C4-2B (cell line): ENCODE measurements at regions not wholly inside any gene's neighbourhood (a gene's known extent, or its start where the extent isn't known, plus 50 kb on each side); places are given as distances from the start of the nearest gene placed in this dataset.
"Not testable (repeated sequence)": the region's sequence is repeated elsewhere in the genome, so short reads cannot be mapped to it uniquely, and the experiment has no call there.

Experiments
- H3K27ac ChIP-seq: fragments of 450-650 bp; 2 replicates; pipeline ENCODE4 v1.5.1; 2017
- ZFX ChIP-seq: fragments of 450-650 bp; IDR thresholded peaks from 2 replicates; pipeline ENCODE4 v1.6.1; 2017
- TF ChIP-seq, protein P1 (sequence below): fragments of 450-650 bp; conservative IDR thresholded peaks from 2 replicates; pipeline ENCODE4 v1.5.1; 2017; ENCODE audit warnings: mild to moderate bottlenecking

DNA sequence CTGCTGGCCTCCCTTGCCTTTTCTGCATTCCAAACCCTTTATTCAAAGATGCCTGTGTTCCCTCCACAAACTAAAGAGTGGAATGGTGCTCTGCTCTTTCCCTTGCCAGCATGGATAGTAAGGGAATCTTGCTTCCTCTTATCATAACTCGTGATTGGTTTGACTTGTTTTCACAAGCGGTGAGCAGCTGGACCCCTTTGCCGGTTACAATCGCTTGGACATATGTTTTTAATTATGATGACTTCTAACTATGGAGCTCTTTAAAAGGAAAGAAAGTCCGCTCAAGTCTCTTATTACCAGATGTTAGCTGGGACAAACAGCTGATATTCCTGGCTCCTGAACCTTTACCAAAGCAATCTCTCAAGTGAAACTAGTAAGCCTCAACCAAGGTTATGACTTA, 1094.7 kb downstream of the UQCRFS1 start:
- no peak for TF ChIP-seq ZFX
- TF ChIP-seq, protein P1, sequence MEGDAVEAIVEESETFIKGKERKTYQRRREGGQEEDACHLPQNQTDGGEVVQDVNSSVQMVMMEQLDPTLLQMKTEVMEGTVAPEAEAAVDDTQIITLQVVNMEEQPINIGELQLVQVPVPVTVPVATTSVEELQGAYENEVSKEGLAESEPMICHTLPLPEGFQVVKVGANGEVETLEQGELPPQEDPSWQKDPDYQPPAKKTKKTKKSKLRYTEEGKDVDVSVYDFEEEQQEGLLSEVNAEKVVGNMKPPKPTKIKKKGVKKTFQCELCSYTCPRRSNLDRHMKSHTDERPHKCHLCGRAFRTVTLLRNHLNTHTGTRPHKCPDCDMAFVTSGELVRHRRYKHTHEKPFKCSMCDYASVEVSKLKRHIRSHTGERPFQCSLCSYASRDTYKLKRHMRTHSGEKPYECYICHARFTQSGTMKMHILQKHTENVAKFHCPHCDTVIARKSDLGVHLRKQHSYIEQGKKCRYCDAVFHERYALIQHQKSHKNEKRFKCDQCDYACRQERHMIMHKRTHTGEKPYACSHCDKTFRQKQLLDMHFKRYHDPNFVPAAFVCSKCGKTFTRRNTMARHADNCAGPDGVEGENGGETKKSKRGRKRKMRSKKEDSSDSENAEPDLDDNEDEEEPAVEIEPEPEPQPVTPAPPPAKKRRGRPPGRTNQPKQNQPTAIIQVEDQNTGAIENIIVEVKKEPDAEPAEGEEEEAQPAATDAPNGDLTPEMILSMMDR = no peak

DNA sequence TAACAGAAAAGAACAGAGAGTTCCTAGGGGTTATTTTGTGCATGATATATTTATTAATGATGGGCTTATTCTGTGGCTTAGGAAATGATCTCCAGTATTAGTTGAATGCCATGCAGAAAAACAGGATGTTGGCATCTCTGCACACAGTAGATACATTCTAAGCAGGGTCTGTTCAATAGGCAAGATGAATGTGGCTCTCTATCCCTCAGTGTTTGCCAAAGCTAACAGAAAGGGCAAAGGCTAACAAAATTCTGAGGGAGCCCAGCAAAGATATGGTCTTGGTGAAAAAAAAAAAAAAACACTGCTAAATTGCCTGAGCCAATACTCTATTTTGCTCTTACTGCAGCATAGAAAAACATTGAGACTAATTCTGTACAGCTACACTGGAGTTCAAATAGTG, 1095.8 kb downstream of the UQCRFS1 start:
- TF ChIP-seq, protein P1 = no peak
- TF ChIP-seq ZFX = no peak
- H3K27ac ChIP-seq = no peak overlapping the region; the same call in 1 of the 2 replicates

More for the DNA sequence above, 1094.7 kb downstream of the UQCRFS1 start:
- H3K27ac ChIP-seq = no peak overlapping the region; the same call in 1 of the 2 replicates

DNA sequence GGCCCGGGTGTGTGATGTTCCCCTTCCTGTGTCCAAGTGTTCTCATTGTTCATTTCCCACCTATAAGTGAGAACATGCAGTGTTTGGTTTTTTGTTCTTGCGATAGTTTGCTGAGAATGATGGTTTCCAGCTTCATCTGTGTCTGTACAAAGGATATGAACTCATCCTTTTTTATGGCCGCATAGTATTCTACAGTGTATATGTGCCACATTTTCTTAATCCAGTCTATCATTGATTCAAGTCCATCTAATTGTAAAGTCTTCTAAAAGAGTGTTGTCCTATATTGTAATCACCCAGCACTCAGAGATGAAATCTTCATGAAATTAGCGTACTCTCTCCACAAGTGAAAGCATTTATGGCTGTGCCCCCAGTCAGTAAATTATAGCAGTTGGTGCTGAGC, 1096.6 kb downstream of the UQCRFS1 start:
- peak overlapping the region; percentile 38; the same call in 1 of the 2 replicates for H3K27ac ChIP-seq

DNA sequence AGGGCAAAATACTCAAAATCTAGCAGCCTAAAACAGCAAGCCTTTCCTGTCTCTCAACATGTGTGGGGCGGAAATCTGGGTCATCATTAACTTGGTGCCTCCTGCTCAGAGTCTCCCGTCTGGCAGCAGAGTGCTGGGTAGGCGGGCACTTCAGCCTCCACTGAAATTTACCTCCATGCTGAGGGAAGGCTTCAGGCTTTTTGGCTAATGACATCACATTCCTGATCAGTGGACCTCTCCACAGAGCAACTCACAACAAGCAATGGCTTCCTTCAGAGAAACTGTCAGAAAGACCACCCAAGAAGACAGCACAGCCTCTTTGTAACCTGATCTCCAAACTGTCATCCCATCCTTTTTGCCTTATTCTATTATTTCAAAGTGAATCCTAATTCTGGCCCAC, 1109.0 kb downstream of the UQCRFS1 start:
- H3K27ac ChIP-seq = no peak overlapping the region
- TF ChIP-seq, protein P1 = no peak
- TF ChIP-seq ZFX = no peak

DNA sequence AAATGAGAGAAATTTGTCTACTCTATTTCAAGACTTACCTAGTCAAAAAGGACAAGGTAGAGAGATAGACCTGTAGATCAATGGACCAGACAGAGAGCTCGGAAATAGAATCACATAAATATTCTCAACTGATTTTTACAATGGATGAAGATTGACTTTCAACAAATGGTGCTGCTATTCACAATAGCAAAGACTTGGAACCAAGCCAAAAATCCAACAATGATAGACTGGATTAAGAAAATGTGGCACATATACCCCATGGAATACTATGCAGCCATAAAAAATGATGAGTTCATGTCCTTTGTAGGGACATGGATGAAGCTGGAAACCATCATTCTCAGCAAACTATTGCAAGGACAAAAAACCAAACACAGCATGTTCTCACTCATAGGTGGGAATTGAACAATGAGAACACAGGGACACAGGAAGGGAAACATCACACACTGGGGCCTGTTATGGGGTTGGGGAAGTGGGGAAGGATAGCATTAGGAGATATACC, 1128.2 kb downstream of the UQCRFS1 start:
- H3K27ac ChIP-seq = not testable (repeated sequence)

DNA sequence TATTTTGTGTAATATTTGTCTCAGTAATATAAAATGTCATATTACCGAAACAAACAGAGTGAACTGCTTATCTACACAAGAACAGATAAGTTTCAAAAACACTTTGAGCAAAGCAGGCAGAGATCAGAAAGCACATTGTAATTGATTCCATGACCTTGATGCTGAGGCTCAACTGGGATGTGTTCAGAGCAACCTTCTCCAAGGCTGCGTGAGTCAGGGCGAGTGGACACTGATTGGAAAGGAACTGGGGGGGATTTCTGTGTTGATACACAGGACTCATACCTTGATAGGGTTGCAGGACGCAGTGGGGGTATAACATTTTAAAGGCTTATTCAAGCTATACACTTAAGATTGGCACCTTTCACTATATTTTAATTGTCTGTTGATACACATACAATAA, 1136.3 kb downstream of the UQCRFS1 start:
- no peak overlapping the region for H3K27ac ChIP-seq
- no peak for TF ChIP-seq ZFX
- TF ChIP-seq, protein P1 = no peak

DNA sequence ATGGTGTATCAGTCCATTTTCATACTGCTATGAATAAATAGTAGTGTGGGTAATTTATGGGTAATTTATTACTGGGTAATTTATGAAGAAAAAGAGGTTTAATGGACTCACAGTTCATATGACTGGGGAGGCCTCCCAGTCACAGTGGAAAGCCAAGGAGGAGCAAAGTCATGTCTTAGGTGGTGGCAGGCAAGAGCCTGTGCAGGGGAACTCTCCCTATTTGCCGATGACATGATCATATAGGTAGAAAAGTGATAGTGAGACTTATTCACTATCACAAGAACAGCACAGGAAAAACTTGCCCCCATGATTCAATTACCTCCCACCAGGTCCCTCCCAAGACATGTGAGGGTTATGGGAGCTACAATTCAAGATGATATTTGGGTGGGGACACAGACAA, 1137.7 kb downstream of the UQCRFS1 start:
- H3K27ac ChIP-seq = no peak overlapping the region
- TF ChIP-seq, protein P1 = no peak
- no peak for TF ChIP-seq ZFX

DNA sequence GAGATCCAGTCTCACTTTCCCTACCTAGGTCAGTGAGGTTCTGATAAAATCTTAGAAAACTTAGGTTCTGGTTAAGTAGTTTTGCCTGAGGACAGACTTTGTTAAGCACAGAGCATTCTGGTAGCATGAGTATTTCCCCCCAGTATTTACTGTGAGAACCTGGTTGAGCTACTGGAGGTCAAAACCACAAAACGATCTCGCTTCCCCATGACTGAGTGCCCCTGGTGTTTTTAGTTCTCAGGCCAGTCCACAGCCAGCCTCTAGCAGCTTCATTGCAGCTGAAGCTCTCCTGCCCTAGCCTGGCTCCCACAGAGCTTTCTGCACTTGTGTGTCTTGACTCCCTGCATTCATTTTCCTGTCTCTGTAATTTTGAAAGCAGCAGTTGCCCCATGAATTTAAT, 1138.2 kb downstream of the UQCRFS1 start:
- H3K27ac ChIP-seq = no peak overlapping the region
- TF ChIP-seq, protein P1 = no peak
- no peak for TF ChIP-seq ZFX
